Prostate gland (tissue), 2 donors: ENCODE measurements at regions not wholly inside any gene's neighbourhood (a gene's known extent, or its start where the extent isn't known, plus 50 kb on each side); places are given as distances from the start of the nearest gene placed in this dataset.

Experiments used
- CTCF ChIP-seq, 4 experiments: fragments of 200-600 bp in 2 of 4; fragments of 450-650 bp in 2 of 4; sonication (generic) in 2 of 4; IDR thresholded peaks; 1 replicate in 3 of 4; 2 replicates in 1 of 4; pipeline ENCODE4 v1.5.1; 2016 to 2019; ENCODE audit warnings: antibody characterized with exemption in 4 of 4, mild to moderate bottlenecking in 2 of 4, moderate library complexity in 2 of 4
- POLR2A ChIP-seq: fragments of 450-650 bp; IDR thresholded peaks from one replicate; pipeline ENCODE4 v1.6.1; 2016; ENCODE audit warnings: antibody characterized with exemption, mild to moderate bottlenecking

GRCh38 chr6:145155411-145155810 lies 579.9 kb downstream of the EPM2A start:
- TF ChIP-seq CTCF (IDR thresholded peaks at IDR 0.05) (no peak), POLR2A (no peak)
